ENCODE measurements at regions not wholly inside any gene's neighbourhood (a gene's known extent, or its start where the extent isn't known, plus 50 kb on each side); places are given as distances from the start of the nearest gene placed in this dataset.

DNA sequence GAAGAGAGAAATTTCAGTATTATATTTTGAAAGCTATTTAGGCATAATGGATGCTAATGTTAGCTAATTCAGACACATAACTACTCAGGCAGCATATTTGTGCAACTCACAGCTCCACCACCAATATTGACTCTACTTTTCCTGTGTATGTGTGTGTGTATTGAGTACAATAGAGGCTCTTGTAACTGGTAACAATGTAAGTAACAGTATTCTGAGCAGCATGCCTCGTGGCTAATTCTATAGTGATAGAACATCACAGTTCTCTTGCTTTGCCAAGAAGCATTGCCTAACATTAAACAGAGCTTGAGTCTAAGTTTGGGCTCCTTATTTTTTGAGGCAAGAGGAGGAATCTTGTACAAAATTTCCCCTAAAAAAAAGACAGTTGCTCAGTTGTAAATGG lies 98.6 kb upstream of the ARHGEF26 start:
- TF ChIP-seq NFYB (CRISPR knock-in tag; conservative IDR thresholded peaks at IDR 0.05; ENCODE audit: low read depth) = no peak
- TF ChIP-seq, protein P1, sequence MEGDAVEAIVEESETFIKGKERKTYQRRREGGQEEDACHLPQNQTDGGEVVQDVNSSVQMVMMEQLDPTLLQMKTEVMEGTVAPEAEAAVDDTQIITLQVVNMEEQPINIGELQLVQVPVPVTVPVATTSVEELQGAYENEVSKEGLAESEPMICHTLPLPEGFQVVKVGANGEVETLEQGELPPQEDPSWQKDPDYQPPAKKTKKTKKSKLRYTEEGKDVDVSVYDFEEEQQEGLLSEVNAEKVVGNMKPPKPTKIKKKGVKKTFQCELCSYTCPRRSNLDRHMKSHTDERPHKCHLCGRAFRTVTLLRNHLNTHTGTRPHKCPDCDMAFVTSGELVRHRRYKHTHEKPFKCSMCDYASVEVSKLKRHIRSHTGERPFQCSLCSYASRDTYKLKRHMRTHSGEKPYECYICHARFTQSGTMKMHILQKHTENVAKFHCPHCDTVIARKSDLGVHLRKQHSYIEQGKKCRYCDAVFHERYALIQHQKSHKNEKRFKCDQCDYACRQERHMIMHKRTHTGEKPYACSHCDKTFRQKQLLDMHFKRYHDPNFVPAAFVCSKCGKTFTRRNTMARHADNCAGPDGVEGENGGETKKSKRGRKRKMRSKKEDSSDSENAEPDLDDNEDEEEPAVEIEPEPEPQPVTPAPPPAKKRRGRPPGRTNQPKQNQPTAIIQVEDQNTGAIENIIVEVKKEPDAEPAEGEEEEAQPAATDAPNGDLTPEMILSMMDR (IDR thresholded peaks at IDR 0.05) = no peak
- no peak for TF ChIP-seq E2F5 (CRISPR knock-in tag; IDR thresholded peaks at IDR 0.05)

All from WTC11 (cell line).